GM19372 (cell line): ENCODE measurements at regions not wholly inside any gene's neighbourhood (a gene's known extent, or its start where the extent isn't known, plus 50 kb on each side); places are given as distances from the start of the nearest gene placed in this dataset.
"Not testable (repeated sequence)": the region's sequence is repeated elsewhere in the genome, so short reads cannot be mapped to it uniquely, and the experiment has no call there.

Source experiments
- ATAC-seq: cut with Tn5 transposase; IDR thresholded peaks from one replicate; pipeline ENCODE4 v1.9.1; 2021; ENCODE audit warnings: mild to moderate bottlenecking, low read depth, moderate library complexity; ENCODE audit not compliant: unreplicated experiment

- ATAC-seq = no peak
Measured at GRCh38 chr2:7358865-7359447, 441.7 kb downstream of the RNF144A start.

- ATAC-seq = no peak
Measured at GRCh38 chr2:7363906-7364305, 446.7 kb downstream of the RNF144A start.

- ATAC-seq = no peak
Measured at GRCh38 chr2:7368211-7368610, 451.0 kb downstream of the RNF144A start.

DNA sequence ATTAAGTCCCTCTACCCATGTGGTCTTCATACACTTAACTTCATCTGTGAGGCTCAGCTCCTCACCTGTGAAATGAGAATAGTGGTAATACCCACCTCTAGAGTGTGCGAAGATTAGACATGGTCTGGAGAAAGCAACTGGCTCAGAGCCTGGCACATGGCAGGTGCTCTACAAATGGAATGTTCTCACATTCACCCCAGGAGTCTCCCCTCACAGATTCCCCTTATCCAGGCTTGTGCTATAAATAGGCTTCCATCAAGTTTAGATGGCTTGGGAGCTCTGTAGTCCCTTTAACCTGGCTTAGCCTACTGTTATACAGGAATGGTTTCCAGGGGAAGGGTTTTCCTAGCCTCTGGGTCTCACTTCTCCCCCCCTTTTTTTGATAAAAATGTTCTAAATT is 455.9 kb downstream of the RNF144A start:
- ATAC-seq = no peak

DNA sequence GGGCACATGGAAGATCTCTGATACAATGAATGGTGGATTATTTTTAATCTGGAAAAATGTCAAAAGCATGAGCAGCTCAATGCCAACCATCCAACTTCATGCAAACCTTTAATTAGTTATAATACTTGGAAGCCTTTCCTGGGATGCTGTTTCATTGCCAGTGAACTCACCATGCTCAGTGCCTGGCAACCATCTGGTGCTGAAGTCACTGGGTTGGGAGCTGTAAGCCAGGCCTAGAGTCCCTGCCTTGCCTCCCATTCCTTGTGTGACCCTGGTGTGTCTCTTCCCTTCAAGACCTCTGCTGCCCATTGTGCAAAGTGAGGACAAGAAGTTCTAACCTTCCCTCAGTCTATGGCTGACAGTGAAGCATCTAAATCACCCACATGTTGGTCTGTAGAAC is 458.7 kb downstream of the RNF144A start:
- ATAC-seq = no peak

GRCh38 chr2:7377916-7378569 is 460.8 kb downstream of the RNF144A start:
- ATAC-seq = no peak

DNA sequence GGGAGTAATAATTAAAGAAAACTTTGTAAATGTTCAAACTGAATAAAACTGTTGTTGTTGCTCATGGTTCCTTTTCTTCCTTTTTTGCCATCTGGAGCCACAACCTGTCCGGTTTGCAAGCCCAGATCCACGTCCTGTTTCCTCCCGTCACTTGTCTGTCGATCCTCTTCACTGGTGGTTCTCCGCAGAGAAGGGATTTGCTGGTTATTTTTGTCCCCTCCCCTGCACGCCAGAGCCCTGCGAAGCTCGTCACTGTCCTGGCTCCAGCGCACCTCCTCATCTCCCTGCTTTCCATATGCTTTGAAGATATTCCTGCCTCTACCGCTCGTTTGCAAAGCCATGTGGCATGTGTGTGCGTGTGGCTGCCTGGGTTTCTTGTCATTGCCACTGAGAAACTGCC is 461.4 kb downstream of the RNF144A start:
- no peak for ATAC-seq

DNA sequence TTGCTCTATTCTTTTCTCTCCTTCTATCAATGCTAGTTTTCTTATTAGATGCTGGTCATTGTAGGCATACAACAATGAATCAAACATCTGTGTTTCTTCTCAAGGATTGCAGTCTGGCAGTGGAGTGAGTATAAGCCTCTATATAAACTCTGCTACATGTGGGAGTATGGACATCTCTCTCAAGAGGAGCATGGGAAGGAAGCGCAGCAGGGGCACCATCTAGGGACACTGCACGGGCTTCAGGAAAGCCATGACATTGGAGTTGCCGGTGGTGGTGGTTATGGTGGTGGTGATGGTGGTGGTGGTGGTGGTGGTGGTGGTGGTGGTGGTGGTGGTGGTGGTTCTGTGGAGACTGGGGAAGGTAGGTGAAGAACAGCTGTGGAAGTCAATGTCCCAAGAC is 462.6 kb downstream of the RNF144A start:
- ATAC-seq = no peak

DNA sequence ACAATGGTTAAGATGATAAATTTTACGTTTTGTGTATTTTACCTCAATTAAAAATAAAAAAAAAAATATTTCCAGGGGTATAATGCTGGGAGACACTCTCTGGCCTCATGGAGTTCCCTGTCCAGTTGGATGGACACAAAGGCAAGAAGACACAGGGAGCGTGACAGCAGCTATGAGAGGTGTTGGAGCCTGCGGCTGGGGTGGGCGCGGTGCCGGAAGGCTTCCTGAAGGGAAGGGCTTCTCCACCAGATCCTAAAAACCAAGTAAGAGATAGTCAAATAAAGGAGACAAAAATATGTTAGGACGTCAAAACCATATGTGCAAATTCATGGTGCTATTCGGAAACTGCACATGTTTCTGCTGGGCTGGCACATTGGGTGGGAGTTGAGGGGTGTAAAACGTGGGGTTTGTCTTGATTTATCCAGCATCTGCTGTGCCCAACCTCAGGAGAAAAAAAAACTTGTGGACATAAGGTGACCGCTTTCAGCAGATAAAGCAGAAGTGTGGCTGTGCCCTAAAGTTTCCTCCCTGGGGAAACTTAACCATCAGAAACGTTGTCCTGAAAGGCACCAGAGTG is 467.6 kb downstream of the RNF144A start:
- no peak for ATAC-seq

DNA sequence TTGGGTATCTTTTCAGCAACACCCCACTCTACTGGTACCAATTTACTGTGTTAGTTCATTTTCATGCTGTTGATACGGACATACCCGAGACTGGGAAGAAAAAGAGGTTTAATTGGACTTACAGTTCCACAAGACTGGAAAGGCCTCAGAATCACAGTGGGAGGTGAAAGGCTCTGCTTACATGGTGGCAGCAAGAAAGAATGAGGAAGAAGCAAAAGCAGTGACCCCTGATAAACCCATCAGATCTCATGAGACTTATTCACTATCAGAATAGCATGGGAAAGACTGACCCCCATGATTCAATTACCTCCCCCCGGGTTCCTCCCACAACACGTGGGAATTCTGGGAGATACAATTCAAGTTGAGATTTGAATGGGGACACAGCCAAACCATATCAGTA is 473.1 kb downstream of the RNF144A start:
- not testable (repeated sequence) for ATAC-seq

DNA sequence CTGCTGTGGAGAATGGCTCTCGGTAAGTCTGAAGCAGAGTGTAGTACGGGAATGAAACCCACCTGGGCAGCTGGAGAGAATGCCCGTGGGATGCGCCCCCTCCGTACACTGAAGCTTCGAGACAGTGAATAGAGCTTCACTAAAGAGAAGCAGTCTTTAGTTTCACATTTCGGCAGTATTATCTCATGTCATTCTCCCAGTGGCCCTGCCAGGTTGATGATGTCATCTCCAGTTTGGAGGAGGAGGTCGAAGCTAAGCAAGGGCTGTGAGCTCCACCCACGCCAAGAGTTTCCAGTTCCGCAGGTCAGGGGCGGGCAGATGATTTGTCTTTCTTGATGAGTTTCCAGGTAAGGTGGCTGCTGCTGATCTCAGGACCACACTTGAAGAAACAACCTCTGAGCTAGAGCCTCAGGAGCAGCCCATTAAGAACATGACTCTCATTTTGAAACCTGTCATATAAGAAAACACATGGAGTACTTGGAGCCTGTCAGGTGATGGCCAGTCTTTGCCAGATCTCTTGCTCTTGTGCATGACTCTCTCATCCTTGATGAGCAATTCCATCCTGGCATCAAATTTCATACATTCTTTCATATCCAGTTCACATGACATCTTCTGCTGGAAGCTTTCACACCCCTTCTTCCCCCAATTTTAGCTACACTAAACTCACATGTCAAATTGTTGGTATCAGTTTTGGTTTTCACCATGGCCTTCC is 475.0 kb downstream of the RNF144A start:
- no peak for ATAC-seq

- ATAC-seq = no peak
Measured at GRCh38 chr2:7394195-7394594, 477.0 kb downstream of the RNF144A start.

DNA sequence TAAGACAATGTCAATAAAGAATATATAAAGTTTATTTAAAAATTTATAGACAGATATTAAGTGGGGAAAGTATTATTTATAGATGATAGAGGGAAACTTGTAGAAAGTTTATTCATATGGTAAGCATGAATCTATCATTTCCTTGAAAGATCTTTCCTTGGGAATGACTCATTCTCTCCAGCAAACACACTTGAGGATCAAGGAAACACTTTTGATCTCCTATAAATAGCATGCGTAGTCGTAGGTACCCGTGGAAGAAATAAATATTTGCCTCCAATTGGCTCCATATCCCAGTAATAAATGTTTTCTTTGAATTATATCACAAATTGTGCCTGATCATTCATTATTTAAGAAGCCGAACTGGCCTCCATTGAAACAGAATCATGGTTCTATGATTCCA is 483.4 kb downstream of the RNF144A start:
- ATAC-seq = no peak

DNA sequence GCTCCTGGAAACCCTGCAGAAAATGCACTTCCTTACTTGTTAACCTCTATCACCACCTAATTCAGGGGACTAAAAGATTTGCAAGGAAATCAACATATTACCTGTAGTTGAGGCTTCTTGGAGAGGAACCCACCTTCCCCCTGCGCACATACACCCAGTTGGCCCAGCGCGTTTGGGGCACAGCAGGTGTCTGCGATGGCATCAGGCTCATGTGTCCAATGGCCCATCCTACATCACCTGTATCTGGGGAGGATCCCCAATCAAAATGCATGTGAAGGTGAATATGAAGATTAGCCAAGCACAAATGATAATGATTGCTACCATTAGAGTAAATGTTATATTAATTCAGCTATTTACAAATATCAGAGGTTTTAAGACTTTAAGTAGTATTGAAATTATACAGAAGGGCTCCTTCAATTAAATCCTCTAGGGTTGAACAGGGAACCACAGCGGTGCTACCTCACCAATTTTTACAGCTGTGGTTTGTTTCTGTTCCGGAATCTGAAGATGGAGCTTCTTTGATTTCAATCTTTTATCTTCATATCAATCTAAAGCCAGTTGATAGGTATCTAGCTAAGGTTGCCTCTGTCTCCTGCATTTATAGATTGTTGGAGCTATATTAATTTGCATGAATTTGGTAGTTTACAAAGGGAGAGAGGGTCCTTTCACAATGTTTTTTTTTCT is 486.0 kb downstream of the RNF144A start:
- ATAC-seq = no peak

- ATAC-seq = no peak
Measured at GRCh38 chr2:7405861-7406715, 488.9 kb downstream of the RNF144A start.

- no peak for ATAC-seq
Measured at GRCh38 chr2:7407001-7407400, 489.8 kb downstream of the RNF144A start.

- no peak for ATAC-seq
Measured at GRCh38 chr2:7407906-7408680, 490.9 kb downstream of the RNF144A start.

DNA sequence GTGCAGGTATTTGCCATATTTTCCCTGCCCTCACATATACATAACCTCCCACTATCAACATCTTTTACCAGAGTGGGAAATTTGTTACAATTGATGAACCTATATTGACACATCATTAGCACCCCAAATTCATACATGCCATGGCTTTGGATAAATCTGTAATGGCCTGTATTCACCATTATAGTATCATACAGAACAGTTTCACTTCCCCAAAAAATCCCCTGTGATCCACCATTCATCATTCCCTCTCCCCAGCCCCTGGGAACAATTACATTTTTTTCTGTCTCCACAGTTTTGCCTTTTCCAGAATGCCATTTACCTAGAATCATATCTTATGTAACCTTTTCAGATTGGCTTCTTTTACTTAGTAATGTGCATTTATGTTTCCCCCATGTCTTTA is 494.5 kb downstream of the RNF144A start:
- no peak for ATAC-seq
